Medulla oblongata (tissue), 1 donor: ENCODE measurements at regions not wholly inside any gene's neighbourhood (a gene's known extent, or its start where the extent isn't known, plus 50 kb on each side); places are given as distances from the start of the nearest gene placed in this dataset.
A peak's percentile ranks its signal among the peaks of the same experiment; 100 is the strongest.

Experiments used
- DNase-seq: peaks from one replicate; pipeline ENCODE4 v3.0.0-alpha.2; 2015; ENCODE audit errors: extremely low spot score

DNA sequence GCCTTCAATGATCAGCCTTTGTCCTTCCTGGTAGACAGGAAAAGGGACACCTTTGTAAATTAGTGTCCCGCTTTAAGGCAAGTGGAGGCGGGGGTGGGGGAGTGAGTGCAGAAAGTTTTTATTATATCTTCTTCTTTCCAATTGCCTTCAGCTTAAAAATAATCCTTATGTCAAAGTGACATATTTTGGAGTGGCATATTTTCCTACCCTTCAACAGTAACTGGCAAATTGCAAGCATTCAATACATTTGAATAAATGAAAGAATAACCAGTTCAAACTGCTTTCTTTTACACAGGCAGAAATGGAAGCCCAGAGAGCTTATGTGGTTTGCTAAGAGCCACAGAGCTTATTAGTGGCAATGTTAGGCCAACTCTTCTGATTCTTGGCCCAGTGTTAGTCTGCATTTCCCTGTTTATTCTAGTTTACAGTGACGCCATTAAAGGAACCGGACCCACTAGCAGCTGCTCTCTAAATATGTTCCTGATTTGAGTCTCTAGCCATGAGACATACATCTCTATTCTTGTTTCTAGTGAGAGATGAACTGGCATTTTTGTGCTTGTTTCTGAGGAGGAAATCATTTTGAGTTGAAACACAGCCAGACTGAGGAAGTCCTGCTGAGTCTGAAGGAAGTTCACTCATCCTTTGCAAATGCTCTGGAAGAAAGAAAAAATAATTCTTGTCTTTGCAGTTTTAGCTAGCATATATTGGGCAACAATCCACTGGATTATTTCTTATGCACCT lies 468.7 kb downstream of the NOVA1 start:
- no peak for DNase-seq

DNA sequence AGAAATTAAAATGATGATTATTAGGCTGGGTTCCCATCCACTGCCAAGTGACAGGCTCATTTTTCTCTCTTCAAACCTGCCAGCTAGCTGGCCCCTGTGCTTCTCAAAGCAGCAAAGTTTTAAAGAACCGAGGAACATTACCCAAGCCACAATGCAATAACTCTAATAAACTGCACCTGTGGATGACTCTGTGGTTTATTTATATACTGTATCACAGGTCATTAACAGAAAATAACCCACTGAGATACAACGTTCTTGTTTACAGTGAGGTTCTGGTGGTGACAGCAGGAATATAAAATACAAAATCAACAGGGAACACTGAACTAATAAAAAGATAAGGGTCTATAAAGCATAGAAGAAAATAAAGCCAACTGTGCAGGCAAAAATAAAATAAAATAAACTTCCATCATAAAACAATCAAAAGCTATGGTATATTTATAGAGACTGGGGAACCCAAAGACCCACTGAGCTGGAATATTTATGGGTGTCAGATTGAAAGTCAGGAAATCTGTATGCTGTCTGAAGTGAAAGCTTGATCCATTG lies 472.9 kb downstream of the NOVA1 start:
- DNase-seq, result no peak

DNA sequence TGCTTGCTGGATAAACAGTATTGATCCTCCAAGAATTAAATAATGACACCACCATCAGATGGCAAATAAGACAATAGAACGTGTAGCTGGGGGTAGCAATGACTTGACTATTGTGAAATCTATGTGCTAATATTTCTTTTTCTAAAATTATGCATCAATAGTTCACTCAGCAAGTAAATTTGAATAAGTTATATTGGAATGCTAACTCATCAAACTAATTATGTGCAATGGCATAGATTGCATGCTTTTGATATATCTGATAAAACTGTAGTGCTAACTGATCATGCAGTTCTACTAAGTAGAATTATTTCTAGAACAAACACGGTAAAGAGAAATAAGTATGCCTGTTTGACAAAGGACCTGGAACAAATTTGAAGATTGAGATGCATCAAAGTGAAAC lies 474.4 kb downstream of the NOVA1 start:
- no peak for DNase-seq

DNA sequence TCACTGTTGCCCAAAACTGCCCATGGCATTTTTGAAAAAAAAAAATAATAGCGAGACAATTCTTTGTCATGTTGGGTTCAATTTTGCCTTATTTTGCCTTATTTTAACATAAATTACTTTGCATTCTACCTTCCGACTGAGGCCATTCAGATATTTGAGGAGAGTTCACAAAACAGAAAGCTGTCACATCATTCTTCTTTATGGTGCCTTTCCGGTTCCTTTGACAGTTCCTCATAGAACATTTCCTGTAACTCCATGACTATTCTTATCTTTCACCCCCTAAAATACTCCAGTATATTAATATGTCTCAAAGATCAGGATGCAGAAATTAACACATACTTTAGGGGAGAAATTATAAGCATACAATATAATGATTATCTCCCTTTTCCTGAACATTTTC lies 476.7 kb downstream of the NOVA1 start:
- DNase-seq, result no peak

DNA sequence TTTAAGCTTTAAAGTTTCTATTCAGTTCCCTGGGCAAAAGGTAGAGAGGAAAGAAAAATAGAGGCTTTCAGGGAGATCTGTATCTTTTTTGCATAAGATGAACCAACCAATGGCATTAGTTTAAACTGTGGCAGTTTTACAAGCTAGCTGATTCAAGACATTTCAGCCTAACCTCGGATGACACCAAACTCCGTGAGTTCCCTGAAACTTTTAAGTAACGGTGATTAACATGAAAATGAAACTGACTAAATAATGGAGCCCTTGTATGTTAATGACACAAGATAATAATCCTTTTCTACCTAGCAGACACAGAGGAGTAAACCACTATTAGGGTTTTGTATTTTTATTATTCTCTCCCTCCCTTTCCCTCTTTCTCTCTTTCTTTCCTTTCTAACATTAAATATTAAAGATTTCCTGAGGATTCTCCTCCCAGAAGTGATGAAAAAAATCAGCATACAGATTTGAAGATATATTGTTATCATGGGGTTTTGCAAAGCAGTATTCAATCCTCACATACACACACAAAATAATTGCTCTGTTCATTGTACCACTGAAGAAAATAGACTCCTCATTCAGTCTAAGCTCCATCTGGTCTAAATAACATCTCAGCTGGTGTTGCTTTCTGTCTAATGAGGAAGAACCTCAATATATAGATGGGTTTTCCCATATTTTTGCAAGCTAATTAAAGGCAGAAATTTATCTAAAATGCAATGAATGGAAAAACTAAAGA lies 483.8 kb downstream of the NOVA1 start:
- peak; percentile 14 for DNase-seq

DNA sequence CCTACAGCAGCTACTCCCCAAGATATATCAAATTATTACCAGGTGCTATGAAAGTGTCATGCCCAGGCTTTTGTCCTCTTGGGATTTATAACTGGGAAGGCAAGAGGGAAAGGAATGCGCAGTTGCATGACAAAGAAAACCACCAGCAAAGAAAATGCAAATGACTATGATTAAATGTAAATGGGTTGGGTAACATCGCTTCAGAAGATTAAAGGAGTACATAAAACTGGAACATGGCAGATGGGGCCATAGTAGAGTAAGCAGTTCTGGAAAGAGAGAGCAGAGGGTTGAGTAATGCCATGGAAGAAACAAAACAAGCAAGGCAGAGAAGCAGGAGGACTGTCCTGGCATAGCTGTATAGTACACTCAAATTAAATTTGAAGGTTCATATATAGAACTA lies 493.1 kb downstream of the NOVA1 start:
- no peak for DNase-seq

DNA sequence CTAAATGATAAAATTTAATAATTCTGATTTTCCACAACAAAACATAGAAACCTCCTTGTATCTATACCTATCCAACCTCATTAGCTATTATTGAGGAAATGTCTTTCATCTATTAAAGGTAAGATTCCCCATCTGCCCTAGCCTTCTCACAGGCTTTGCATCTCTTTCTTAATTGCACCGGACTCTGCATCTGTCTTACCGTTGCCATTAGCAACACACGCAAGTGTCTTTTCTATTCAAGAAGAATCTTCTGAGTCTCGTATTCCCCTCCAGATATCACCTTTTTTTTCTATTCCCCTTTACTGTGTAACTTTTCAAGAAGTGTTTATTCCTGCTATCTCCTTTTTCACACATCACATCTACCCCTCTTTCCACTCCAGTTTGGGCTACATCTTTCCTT lies 500.0 kb downstream of the NOVA1 start:
- DNase-seq, result no peak

DNA sequence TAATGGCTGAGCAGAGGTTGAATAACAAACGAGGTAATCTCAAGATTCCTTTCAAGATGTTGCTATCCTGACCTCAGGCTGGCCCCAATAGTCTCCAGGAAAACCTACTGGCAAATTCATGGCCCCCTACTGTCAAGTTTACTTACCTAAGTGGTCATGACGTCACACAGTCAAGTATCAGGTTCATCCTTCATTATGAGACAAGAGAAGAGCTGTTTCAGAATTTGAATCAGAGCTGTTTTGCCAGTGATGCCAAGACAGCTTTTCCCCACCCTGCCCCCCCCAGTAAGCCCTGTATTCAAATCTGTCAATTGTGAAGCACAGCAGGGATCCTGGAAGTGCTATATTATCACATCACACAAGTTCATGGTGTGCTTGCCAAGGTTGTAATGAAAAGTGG lies 509.6 kb downstream of the NOVA1 start:
- DNase-seq, result no peak

DNA sequence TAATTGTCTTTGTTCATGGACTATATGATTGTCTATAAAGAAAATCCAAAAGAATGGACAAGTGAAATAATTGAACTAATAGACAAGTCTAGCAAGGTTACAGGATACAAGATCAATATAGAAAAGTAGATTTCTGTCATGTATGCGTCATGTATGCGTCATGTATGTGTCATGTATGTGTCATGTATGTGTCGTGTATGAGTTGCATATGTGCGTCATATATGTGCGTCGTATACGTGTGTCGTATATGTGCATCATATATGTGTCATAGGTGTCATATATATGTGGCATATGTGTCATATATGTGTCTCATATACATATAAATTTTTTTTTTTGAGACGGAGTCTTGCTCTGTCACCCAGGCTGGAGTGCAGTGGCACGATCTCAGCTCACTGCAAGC lies 516.8 kb downstream of the NOVA1 start:
- no peak for DNase-seq

DNA sequence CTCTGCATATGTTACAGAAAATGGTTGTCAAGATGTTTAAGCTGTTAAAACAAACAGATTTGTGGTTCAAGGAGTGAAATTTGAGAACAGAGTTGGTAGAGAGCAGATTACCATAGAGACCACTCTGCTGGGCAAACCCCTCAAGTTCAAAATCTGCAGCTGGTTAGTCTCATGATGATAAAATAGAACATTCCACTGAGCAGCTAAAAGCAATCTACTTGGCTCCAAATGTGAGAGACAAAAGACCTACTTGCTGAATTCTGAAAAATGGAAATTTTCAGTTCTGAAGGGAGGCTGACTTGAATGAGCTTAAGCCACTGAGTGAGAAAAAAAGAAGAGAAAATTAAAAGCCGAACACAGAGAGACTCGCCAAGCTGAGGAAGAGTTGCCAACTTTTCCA lies 519.3 kb downstream of the NOVA1 start:
- DNase-seq, result peak; percentile 7

DNA sequence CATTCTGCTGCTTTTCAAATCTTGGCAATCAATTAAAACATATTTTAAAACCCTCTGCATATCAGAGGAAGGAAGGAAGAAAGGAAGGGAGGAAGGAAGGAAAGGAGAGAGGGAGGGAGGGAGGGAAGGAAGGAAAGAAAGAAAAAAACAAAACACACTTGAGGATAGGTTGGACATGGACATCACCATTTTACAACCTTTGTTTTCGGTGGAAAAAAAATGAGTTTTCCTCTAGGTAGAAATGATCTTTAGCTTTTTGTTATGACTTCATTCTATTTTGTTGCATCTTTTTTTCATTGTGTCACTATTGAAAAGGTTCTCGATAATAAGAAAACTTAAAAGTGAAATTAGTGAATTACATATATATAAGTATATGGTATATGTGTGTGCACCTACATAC lies 522.9 kb downstream of the NOVA1 start:
- no peak for DNase-seq

DNA sequence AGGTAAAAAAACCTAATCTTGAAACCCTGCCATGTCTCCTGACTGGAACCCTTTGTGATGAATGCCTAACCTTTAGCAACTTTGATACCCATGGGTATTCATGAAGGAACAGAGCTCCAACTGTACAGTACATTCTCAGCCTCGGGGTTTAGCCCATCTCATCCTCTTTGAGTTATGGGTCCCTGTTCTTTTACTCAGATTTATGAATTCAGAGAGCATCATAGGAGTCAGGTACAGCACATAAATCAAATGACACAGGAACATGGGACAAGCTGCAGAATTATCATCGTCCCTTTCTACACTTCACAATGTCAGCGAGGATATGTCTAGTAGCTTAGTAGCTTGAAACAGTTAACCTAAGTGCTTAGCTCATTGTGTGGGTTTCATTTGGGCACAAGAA lies 527.4 kb downstream of the NOVA1 start:
- DNase-seq, result no peak

DNA sequence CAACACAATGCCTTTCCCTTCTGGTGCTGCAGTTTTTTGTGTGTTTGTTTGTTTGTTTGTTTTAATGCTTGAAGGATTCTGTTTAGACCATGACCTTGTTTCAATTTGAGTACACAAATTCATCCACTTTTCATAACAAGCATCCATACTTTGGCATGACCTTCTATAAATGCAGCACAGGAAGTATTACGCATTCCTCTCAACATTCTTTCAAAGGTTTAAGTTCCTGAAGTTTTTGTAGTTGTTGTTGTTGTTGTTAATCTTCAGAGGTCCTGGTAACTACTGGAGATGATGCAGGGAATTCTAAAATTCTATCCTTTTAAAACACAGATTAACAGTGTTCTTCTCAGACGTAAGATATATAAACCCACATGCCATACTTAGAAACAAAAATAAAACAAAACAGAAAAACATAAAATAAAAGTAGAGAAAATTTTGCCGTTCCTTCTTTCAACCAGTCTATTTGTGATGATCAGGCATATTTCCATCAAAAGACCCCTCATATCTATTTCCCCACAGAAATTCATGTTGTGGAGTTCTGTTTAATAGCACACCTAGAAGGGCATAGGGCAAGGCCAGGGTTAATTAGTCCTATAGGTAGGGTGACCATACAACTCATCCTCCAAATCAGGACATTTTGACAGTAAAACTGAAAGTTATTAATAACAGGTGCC lies 529.9 kb downstream of the NOVA1 start:
- no peak for DNase-seq

DNA sequence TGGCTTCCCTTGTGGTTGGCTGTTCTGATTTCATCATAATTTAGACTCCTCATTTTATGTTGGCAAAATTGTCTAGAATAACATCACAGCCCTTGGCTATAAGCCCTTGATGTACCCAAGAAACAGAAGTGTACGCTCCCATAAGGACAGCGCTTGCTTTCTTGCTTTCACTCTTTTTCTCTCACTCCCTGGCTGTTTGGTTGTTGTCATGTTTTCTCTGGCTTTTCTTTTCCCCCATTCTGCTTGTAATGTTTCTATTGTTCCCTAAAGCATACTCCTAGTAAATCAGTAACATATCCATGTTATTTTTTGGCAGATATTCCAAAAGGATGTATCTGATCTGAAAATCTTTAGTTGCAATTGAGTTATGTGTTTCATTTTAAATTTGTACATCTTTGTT lies 530.5 kb downstream of the NOVA1 start:
- DNase-seq, result no peak

DNA sequence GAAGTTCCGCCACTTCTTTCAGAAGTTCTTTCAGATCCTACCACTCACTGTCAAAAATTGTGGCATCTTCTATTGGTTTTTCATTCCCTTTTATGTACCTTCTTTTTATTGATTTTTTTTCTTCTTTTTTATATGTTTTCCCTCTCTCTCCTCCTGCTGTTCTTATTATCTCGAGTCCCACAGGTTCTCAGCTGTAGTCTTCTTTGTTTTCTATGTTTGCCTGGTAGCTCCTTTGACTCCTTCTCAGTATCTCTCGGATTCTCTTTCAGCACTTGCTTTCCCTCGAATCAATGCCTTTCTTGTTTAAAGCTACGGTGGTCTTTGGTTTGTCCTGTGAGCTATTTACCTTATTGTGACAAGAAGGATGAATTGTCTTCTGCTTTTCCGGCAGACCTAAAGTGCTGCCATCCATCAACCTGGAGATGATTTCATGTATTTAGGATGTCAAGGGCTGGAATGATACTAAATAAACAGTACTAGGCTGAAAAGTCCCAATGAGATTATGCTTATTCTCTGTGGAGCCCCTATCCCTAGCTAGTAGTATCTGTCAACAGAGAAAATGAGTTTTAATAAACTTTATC lies 541.7 kb downstream of the NOVA1 start:
- no peak for DNase-seq

DNA sequence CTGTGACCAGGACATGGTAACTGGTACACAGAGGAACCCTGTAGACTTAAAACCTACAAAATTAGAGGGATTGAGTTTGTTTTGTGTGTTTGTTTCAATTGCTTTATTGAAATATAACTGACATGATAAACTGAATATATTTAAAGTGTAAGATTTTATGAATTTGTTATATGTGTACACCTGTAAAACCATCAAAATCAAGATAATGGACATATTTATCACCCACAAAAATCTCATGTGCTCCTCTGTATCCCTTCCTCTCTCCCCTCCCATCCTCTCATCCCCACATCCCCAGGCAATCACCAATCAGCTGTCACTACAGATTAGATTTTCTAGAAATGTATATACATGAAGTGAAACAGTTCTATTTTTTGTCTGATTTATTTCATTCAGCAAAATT lies 565.5 kb downstream of the NOVA1 start:
- DNase-seq, result no peak

DNA sequence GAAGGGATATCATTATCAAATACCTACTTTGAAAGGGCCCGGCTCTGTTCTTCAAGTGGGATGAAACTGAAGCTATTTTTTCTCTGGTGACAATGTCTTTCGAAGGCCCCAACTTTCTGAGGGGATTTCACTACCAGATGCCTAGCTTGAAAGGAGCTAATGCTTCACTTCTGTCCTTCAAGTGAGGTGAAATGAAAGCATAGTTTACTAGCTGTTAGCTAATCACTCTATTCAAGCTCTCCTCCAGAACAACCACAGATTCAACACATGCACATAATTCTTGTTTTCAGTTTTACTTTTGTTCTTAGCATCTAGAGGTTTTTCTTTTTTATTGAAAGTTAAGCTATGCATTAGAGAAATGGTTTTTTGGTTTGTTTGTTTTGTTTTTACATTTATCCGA lies 571.4 kb downstream of the NOVA1 start:
- no peak for DNase-seq

DNA sequence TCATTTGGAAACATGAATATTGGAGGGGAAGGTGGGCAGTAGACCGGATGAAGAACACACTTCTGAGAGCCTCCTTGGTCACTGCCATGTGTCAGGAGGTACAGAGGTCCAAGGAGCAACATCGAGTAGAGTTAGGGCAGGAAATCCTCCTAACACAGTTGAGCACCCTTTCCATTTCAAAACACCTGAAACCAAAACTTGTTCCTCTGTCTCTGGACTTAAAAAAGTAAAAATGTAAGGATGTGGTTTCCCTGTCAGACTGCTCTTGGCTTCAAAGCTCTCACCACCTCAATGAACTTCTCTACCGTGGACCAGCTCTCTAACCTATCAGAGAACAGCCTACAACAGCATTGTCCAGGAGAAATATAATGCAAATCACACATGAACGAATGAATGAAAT lies 573.9 kb downstream of the NOVA1 start:
- DNase-seq, result no peak

DNA sequence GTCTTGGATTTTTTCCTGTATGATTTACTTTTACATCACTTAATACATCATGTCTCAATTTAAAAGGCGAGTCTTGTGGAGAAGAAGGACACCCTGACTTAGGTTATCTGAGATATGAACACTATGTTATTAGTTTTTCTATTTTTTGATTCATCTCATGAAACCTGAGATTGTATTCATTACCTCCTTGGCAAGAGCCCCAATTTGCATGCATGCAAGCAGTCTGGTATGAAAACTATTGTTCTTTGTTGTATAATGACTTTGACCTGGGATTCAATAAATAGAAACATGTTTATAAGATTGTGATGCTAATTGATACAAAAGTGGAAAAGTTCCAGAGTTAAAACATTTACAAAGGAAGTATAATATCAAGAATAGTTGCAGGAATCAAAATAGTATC lies 576.1 kb downstream of the NOVA1 start:
- no peak for DNase-seq

DNA sequence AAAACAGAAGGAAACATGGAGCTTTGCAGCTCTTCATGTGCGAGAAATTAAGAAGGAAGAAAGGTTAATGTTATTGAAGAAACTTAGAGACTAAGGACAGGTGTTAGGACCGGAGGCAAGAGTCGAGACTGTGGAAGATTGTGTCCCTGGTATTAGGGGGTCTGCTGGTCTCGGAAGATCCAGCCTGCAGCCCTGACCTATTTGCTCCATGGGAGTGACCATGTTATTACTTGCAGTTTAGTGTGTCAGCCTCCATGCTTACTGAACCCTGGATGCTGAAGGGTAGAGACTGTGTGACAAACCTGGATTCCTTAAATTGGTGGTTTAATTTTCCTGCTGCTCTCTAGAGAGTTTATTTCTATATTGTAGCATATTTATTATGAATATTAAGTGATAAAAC lies 580.6 kb downstream of the NOVA1 start:
- DNase-seq, result no peak

DNA sequence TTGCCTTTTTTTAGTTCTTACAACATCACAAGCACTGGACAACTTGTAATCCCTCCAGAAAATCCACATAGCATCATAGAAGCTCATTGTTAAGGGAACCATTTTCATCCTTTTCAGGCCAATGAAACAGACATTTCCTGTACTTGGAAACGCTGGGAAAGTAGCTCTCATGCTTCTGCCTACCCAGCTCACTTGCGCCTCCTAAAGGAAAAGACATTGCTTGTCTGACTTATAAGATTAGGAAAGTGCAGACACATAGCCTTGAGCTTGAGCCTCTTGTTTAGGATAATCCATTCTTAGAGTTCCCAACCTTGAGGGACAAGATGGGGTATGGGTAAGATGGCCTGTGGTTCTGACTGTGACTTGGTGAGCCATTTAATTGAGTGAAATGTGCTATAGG lies 589.5 kb downstream of the NOVA1 start:
- peak; percentile 18 for DNase-seq

DNA sequence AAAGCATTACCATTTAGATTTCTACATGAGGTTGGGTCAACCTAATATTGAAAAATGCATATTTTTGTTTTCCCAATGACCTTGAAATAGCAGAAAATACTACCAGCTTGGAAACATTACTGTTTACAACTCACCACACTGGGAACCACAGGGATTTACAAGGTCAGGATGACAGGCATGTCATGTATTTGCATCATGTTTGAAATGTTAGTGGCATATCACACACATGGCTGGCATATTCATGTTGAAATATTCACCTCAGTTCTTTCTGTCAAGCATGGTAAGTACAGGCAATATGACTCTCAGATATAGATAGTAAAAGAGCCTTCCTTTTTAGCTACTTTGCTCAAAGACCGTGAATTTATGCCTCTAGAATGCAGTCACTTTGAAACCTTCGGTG lies 593.5 kb downstream of the NOVA1 start:
- DNase-seq, result no peak
